ENCODE measurements at regions not wholly inside any gene's neighbourhood (a gene's known extent, or its start where the extent isn't known, plus 50 kb on each side); places are given as distances from the start of the nearest gene placed in this dataset.

DNA sequence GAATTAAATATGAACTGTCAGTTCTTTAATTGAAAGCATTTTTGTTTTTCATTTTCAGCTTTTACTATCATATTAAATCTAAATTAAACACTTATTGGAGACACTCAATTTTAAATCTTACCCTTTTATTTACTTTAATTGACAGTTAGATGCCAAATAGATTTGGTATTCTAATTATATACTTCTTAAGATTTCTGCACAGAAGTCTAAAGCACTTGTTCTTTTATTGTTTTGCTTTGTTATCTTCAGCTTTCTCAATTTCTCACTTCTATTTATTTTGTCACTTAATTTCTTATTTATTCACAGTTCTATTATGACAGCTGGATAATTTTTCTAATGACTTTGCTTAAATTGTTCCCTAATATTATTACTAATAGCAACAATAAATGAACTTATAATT lies 1397.3 kb upstream of the MIR17HG start:
- H3K9me3 Mint-ChIP-seq (ENCODE audit: unreplicated experiment): no peaks in the 10 kb centered on the region
- TF ChIP-seq, protein P1, sequence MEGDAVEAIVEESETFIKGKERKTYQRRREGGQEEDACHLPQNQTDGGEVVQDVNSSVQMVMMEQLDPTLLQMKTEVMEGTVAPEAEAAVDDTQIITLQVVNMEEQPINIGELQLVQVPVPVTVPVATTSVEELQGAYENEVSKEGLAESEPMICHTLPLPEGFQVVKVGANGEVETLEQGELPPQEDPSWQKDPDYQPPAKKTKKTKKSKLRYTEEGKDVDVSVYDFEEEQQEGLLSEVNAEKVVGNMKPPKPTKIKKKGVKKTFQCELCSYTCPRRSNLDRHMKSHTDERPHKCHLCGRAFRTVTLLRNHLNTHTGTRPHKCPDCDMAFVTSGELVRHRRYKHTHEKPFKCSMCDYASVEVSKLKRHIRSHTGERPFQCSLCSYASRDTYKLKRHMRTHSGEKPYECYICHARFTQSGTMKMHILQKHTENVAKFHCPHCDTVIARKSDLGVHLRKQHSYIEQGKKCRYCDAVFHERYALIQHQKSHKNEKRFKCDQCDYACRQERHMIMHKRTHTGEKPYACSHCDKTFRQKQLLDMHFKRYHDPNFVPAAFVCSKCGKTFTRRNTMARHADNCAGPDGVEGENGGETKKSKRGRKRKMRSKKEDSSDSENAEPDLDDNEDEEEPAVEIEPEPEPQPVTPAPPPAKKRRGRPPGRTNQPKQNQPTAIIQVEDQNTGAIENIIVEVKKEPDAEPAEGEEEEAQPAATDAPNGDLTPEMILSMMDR (IDR thresholded peaks at IDR 0.05; ENCODE audit: unreplicated experiment): no peak
- no peak for DNase-seq (ENCODE audit: low spot score)
- H3K4me3 Mint-ChIP-seq (ENCODE audit: unreplicated experiment): no peak overlapping the region
- H3K36me3 Mint-ChIP-seq (ENCODE audit: low read depth, unreplicated experiment): no peaks in the 10 kb centered on the region
- no peaks in the 10 kb centered on the region for H3K4me1 Mint-ChIP-seq (ENCODE audit: unreplicated experiment)
- no peak overlapping the region for H3K27ac Mint-ChIP-seq (ENCODE audit: unreplicated experiment)
- no peaks in the 10 kb centered on the region for H3K27me3 Mint-ChIP-seq (ENCODE audit: unreplicated experiment)

DNA sequence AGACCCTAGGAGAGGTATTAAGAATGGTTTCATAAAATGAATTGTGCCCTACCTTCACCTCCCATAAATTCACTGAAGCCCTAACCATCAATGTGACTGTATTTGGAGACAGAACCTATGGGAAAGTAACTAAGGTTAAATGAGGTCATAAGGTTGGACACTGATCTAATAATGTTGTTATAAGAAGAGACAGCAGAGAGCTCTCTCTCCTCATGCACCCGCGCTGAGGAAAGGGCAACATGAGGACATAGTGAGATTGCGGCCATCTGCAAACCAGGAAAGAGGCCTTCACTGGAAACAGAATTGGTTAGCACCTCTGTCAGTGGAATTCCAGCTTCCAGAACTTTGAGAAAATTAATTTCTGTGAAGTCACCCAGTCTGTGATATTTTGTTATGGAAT lies 1396.1 kb upstream of the MIR17HG start:
- no peaks in the 10 kb centered on the region for H3K4me1 Mint-ChIP-seq (ENCODE audit: unreplicated experiment)
- no peak overlapping the region for H3K27ac Mint-ChIP-seq (ENCODE audit: unreplicated experiment)
- no peaks in the 10 kb centered on the region for H3K27me3 Mint-ChIP-seq (ENCODE audit: unreplicated experiment)
- H3K36me3 Mint-ChIP-seq (ENCODE audit: low read depth, unreplicated experiment): no peaks in the 10 kb centered on the region
- no peak for DNase-seq (ENCODE audit: low spot score)
- TF ChIP-seq, protein P1 (IDR thresholded peaks at IDR 0.05; ENCODE audit: unreplicated experiment): no peak
- no peaks in the 10 kb centered on the region for H3K9me3 Mint-ChIP-seq (ENCODE audit: unreplicated experiment)
- no peak overlapping the region for H3K4me3 Mint-ChIP-seq (ENCODE audit: unreplicated experiment)

DNA sequence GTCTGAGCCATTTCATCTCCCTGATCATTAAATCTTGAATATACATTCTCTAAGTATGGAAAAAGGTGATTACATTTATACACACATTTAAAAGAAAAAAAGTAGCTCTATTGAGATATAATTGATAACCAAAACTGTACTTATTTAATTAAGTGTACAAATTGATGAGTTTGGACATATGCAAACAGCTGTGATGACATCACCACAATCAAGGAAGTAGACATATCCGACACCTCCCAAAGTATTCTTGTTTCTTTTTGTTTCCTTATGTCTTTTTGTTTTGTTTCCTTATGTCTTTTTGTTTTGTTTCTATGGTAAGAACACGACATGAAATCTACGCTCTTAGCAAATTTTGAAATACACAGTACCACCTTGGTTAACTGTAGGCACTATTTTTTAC lies 1393.9 kb upstream of the MIR17HG start:
- Mint-ChIP-seq H3K4me3 (ENCODE audit: unreplicated experiment) (no peak overlapping the region), H3K27me3 (ENCODE audit: unreplicated experiment) (no peaks in the 10 kb centered on the region), H3K9me3 (ENCODE audit: unreplicated experiment) (no peaks in the 10 kb centered on the region), H3K27ac (ENCODE audit: unreplicated experiment) (no peak overlapping the region), H3K4me1 (ENCODE audit: unreplicated experiment) (no peaks in the 10 kb centered on the region), H3K36me3 (ENCODE audit: low read depth, unreplicated experiment) (no peaks in the 10 kb centered on the region)
- TF ChIP-seq, protein P1 (IDR thresholded peaks at IDR 0.05; ENCODE audit: unreplicated experiment): no peak
- no peak for DNase-seq (ENCODE audit: low spot score)

DNA sequence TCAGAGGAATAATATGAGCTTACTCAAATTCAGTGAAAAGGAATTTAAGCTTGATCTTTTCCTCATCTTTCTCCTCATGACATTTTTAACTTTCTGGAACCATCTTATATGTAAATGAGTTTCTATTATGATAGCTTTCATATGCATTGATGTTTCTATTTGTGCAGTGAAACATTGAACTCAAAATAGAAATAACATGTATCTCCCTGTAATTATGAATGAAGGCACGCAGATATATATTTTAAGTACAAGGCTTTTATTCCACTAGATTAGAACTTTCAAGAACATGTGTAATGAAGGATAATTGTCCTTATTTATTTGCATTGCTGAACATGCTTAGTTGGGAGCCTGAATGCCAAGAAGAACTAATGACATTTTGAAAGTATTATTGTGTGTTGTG lies 1391.7 kb upstream of the MIR17HG start:
- H3K9me3 Mint-ChIP-seq (ENCODE audit: unreplicated experiment): no peaks in the 10 kb centered on the region
- no peaks in the 10 kb centered on the region for H3K36me3 Mint-ChIP-seq (ENCODE audit: low read depth, unreplicated experiment)
- H3K27me3 Mint-ChIP-seq (ENCODE audit: unreplicated experiment): no peaks in the 10 kb centered on the region
- no peak overlapping the region for H3K27ac Mint-ChIP-seq (ENCODE audit: unreplicated experiment)
- H3K4me1 Mint-ChIP-seq (ENCODE audit: unreplicated experiment): no peaks in the 10 kb centered on the region
- TF ChIP-seq, protein P1 (IDR thresholded peaks at IDR 0.05; ENCODE audit: unreplicated experiment): no peak
- H3K4me3 Mint-ChIP-seq (ENCODE audit: unreplicated experiment): no peak overlapping the region
- no peak for DNase-seq (ENCODE audit: low spot score)

DNA sequence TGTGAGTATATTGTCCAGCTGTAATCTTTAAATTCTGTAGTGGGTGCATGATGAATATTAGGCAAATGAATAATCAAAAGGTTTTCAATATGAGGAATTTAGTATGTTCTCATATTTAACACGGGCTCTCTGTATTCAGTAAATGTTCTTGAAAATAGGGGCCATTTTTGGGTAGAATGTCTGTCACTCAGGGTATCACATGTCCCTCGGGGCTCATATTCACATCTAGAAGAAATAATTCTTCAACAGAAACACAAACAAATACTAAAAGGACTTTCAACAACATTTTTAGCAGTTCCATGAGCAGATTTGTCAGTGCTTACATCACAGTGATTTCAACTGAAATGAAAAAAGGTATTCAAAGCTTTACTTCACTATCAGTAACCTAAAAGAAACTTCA lies 1388.4 kb upstream of the MIR17HG start:
- Mint-ChIP-seq H3K27me3 (ENCODE audit: unreplicated experiment) (no peaks in the 10 kb centered on the region), H3K27ac (ENCODE audit: unreplicated experiment) (no peak overlapping the region), H3K9me3 (ENCODE audit: unreplicated experiment) (no peaks in the 10 kb centered on the region), H3K4me3 (ENCODE audit: unreplicated experiment) (no peak overlapping the region), H3K36me3 (ENCODE audit: low read depth, unreplicated experiment) (no peaks in the 10 kb centered on the region), H3K4me1 (ENCODE audit: unreplicated experiment) (no peaks in the 10 kb centered on the region)
- DNase-seq (ENCODE audit: low spot score): no peak
- TF ChIP-seq, protein P1 (IDR thresholded peaks at IDR 0.05; ENCODE audit: unreplicated experiment): no peak
